WERI-Rb-1 (cell line): ENCODE measurements at regions not wholly inside any gene's neighbourhood (a gene's known extent, or its start where the extent isn't known, plus 50 kb on each side); places are given as distances from the start of the nearest gene placed in this dataset.
A peak's percentile ranks its signal among the peaks of the same experiment; 100 is the strongest.

Experiments
- DNase-seq: peaks from one replicate; pipeline ENCODE4 v3.0.0-alpha.2; 2020
- H3K27ac ChIP-seq: fragments of 250-450 bp; sonication (Bioruptor Pico); 2 replicates; pipeline ENCODE4 v1.5.1; 2020; ENCODE audit warnings: mild to moderate bottlenecking, moderate library complexity
- H3K27me3 ChIP-seq: fragments of 250-450 bp; sonication (Bioruptor Pico); 2 replicates; pipeline ENCODE4 v1.5.1; 2021; ENCODE audit warnings: mild to moderate bottlenecking, low read depth, moderate library complexity; ENCODE audit not compliant: insufficient read depth, severe bottlenecking
- H3K36me3 ChIP-seq: fragments of 250-450 bp; sonication (Bioruptor Pico); 2 replicates; pipeline ENCODE4 v1.5.1; 2020; ENCODE audit warnings: mild to moderate bottlenecking, moderate library complexity
- H3K4me3 ChIP-seq: 2 replicates; pipeline ENCODE4 v1.5.1; 2011; ENCODE audit warnings: low read depth, mild to moderate bottlenecking, control low read depth, low read length
- H3K9me3 ChIP-seq: fragments of 250-450 bp; sonication (Bioruptor Pico); 2 replicates; pipeline ENCODE4 v1.5.1; 2021; ENCODE audit warnings: mild to moderate bottlenecking, moderate library complexity; ENCODE audit not compliant: severe bottlenecking
- CTCF ChIP-seq: IDR thresholded peaks from 2 replicates; pipeline ENCODE4 v1.5.1; 2011; ENCODE audit warnings: low read depth, mild to moderate bottlenecking, control low read depth, inconsistent platforms, low read length

GRCh38 chr4:120977435-120977997 lies 55.0 kb upstream of the PRDM5 start:
- Histone ChIP-seq H3K36me3 (no peaks in the 10 kb centered on the region), H3K9me3 (no peaks in the 10 kb centered on the region), H3K27me3 (no peaks in the 10 kb centered on the region), H3K4me3 (no peak overlapping the region), H3K27ac (no peak overlapping the region)
- DNase-seq = peak; percentile 48
- TF ChIP-seq CTCF = peak; percentile 61

GRCh38 chr4:120973207-120973606 lies 50.7 kb upstream of the PRDM5 start:
- TF ChIP-seq CTCF = no peak

More at GRCh38 chr4:120973207-120973606, 50.7 kb upstream of the PRDM5 start:
- DNase-seq = no peak
- no peaks in the 10 kb centered on the region for H3K9me3 ChIP-seq
- no peak overlapping the region for H3K4me3 ChIP-seq
- H3K27ac ChIP-seq = no peak overlapping the region
- H3K27me3 ChIP-seq = no peaks in the 10 kb centered on the region
- no peaks in the 10 kb centered on the region for H3K36me3 ChIP-seq
